Retinal pigment epithelial cell (primary cell): ENCODE measurements at regions not wholly inside any gene's neighbourhood (a gene's known extent, or its start where the extent isn't known, plus 50 kb on each side); places are given as distances from the start of the nearest gene placed in this dataset.

Experiments used
- DNase-seq: peaks from one replicate; pipeline ENCODE4 v3.0.0-alpha.2; 2010; ENCODE audit warnings: low read depth
- H3K4me3 ChIP-seq: 2 replicates; pipeline ENCODE4 v1.5.1; 2011; ENCODE audit warnings: mild to moderate bottlenecking, low read length, control low read depth, moderate library complexity
- TF ChIP-seq, protein P1 (sequence below): conservative IDR thresholded peaks from 2 replicates; pipeline ENCODE4 v1.5.1; 2011; ENCODE audit warnings: low read depth, low read length, control low read depth, inconsistent platforms

DNA sequence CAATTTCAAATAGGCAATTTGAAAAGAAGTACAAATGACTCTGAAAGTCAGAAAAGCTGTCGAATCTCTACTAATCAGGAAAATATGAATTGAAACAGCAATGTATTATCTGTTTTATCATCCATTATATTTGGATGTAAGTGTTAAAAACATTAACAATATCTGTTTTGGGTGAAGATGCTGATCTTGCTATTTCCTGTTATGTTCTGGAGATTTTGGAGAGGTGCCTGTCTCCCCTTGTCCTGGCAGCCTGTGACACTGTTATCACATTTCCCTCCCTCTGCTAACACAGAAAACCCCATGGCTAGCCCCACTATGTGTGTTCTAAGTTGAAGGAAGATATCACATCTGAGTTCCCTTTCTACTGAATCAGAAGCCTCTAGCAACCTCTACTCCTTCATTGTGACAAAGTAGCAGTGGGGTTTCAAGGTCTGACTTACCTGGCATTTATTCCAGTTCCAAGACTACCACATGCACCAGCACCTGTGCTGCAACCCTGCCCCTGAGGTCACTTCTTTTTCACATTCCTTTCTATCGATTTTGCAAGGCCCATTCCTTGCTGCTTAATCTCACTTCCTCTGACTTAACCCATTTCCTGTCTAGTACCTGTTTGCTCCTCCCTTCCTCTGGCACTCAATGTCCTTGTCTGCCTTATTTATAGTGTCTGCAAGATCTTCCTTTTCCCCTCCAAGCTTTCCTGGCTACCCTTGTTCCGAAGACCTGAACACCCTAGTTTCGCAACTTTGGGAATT, 95.5 kb upstream of the COL8A1 start:
- H3K4me3 ChIP-seq, result no peak overlapping the region
- DNase-seq, result no peak

DNA sequence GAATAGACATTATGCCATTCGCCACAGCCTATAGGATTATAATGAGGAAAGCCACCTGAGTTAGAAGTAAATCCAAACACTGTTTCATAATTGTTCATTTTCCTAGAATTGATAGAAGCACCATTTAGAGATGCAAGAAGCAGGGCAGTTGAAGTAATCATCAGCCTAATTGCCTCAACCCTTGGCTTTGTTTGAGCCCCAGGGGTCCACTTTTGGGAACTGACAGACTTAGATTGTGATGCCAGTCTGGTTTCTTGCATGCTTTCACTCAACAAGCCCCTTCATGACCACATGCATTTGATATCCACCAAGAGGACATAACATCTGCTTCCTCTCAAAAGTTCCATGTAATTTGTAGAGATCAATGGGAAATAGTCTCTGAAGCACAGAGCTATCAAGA, 97.2 kb upstream of the COL8A1 start:
- TF ChIP-seq, protein P1, sequence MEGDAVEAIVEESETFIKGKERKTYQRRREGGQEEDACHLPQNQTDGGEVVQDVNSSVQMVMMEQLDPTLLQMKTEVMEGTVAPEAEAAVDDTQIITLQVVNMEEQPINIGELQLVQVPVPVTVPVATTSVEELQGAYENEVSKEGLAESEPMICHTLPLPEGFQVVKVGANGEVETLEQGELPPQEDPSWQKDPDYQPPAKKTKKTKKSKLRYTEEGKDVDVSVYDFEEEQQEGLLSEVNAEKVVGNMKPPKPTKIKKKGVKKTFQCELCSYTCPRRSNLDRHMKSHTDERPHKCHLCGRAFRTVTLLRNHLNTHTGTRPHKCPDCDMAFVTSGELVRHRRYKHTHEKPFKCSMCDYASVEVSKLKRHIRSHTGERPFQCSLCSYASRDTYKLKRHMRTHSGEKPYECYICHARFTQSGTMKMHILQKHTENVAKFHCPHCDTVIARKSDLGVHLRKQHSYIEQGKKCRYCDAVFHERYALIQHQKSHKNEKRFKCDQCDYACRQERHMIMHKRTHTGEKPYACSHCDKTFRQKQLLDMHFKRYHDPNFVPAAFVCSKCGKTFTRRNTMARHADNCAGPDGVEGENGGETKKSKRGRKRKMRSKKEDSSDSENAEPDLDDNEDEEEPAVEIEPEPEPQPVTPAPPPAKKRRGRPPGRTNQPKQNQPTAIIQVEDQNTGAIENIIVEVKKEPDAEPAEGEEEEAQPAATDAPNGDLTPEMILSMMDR, result no peak
- no peak overlapping the region for H3K4me3 ChIP-seq
- no peak for DNase-seq

More for the DNA sequence above, 95.5 kb upstream of the COL8A1 start:
- TF ChIP-seq, protein P1, result no peak

DNA sequence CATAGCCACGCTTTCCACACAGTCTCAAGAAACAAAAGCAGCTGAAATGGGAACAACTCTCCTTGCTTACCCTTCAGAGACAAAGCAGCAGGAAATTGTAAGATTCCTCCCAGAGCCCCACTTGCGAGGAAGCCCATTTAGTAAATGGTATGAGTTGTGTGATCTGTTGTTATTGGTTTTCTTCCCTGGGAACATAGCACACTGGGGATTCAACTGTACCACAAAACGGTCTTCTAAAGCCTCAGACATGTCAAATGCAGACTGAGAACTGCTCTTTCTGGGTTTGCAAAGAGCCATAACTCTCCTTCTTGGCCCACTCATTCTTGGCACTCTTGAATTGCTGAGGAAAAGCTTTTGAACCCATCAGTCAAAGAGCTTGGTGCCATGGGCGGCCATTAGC, 101.0 kb upstream of the COL8A1 start:
- TF ChIP-seq, protein P1, result no peak
- no peak overlapping the region for H3K4me3 ChIP-seq
- DNase-seq, result no peak

DNA sequence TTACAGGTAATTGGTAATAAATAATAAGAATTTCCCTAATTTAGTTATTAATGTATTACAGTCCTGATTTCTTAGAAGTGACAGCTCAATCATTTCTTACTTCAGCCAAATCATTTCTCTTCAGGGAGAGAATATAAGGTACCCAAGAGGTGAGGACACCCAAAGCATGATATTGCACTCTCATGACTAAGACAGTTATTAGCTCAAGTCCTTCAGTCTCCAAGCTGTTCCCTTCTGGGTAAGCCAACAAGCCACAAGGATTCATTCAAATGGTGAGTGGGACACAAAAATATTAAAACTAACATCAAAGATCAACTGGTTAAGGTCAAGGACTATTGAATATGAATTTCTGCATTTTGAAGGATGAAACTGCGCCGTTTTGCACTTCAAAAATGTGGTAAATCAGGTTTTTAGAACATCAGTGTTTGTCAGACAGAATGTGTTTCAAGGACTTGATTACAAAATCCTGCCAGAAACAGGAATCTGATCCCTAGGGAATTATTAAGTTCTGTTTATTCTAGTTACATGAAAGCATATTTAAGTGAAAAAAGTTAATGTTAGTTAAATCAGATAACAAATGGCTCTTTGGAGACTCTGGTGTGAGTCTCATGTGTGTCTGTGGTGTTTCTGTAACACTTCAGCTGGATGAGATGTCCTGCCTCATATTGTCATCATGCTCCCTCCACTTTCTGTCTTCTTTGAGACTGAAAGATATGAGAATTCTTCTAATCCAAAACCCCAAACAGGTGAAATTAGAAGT, 101.7 kb upstream of the COL8A1 start:
- H3K4me3 ChIP-seq, result no peak overlapping the region
- no peak for DNase-seq
- TF ChIP-seq, protein P1, result no peak

DNA sequence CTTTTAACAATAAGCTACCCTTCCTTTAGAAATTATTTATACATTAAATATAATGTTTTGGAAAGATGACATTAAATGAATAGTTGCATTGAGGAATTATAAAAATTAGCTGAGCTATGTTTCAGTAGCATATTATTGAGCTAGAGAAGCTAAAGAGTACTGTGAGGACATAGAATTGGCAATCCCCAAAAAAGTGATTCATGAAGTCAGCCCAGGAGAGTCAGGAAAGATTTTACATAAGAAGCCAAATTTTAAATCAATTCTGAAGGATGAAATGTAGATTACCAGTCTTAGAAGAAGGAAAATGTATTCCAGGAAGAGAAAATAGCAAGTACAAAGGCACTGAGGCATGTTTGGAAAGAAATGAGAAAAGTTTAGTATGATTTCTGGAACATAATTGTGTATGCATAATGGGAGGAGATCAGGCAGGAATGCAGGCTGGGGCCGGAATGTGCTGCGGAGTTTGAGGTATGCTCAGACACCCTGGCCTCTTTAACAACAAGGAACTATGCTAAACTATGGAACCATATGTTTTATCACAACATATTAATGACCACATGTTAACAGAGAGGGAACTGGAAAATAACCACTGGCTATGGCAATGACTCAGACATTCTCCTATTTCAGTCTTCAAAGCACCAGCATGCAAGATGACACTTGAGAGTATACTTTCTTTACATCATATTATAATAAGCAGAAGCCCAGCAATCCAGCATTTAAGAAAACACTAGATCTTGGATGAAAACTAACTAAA, 103.3 kb upstream of the COL8A1 start:
- peak; percentile 51 for DNase-seq
- H3K4me3 ChIP-seq, result no peak overlapping the region
- TF ChIP-seq, protein P1, result no peak

DNA sequence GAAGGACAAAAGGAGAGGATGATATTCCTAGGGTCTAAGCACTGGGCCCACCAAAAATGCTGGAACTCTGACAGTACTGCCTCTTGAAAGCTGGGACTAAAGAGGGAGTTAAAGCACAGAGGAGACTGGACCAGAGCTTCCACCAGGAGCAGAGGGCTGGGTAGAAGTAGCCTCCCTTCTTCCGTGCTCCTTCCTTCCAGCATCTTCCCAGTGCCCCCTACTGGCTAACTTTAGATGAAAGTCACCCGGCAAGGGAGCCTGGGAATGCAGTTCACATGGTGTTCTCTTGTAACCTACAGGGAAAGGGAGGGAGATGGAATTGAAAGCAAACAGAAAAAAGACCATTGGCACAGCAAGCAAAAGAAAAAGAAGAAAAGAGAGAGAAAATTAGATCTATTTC, 106.1 kb upstream of the COL8A1 start:
- TF ChIP-seq, protein P1, result peak; percentile 74
- H3K4me3 ChIP-seq, result no peak overlapping the region
- no peak for DNase-seq
